Large intestine (tissue), 3 donors: ENCODE measurements at regions not wholly inside any gene's neighbourhood (a gene's known extent, or its start where the extent isn't known, plus 50 kb on each side); places are given as distances from the start of the nearest gene placed in this dataset.

ENCODE experiments used
- DNase-seq, 2 donors: peaks; one replicate each; pipeline versions ENCODE4 v3.0.0 to v3.0.0-alpha.2; 2013
- H3K27ac ChIP-seq: one replicate; pipeline ENCODE4 v1.5.1; 2013; ENCODE audit warnings: low read length
- H3K27me3 ChIP-seq: 2 replicates; pipeline ENCODE4 v1.6.1; 2013; ENCODE audit warnings: low read length; ENCODE audit not compliant: control insufficient read depth, insufficient read depth
- H3K36me3 ChIP-seq: 2 replicates; pipeline ENCODE4 v1.6.1; 2013; ENCODE audit warnings: low read length; ENCODE audit not compliant: control insufficient read depth, insufficient read depth
- H3K4me1 ChIP-seq: one replicate; pipeline ENCODE4 v1.6.1; 2013; ENCODE audit warnings: low read length; ENCODE audit not compliant: control insufficient read depth, insufficient read depth
- H3K4me3 ChIP-seq: one replicate; pipeline ENCODE4 v1.5.1; 2013; ENCODE audit warnings: low read length
- H3K9me3 ChIP-seq: one replicate; pipeline ENCODE4 v1.6.1; 2013; ENCODE audit warnings: mild to moderate bottlenecking, low read depth, low read length, moderate library complexity; ENCODE audit not compliant: control insufficient read depth
- WGBS: methylation state at CpG from one replicate; pipeline ENCODE4 v1.1.5; 2013; ENCODE audit warnings: low lambda C conversion rate; ENCODE audit not compliant: insufficient coverage; 5-methylcytosine and 5-hydroxymethylcytosine counted together

GRCh38 chr18:60880184-60880583 is 453.0 kb upstream of the CDH20 start:
- Histone ChIP-seq H3K4me3 (no peak overlapping the region), H3K36me3 (no peaks in the 10 kb centered on the region), H3K27ac (no peak overlapping the region), H3K4me1 (no peaks in the 10 kb centered on the region), H3K27me3 (no peaks in the 10 kb centered on the region), H3K9me3 (no peaks in the 10 kb centered on the region)
- no peak for DNase-seq
- WGBS = 77% methylated on average over 2 of the region's 2 CpGs

GRCh38 chr18:60883587-60883986 is 449.6 kb upstream of the CDH20 start:
- WGBS = 100% methylated on average over 2 of the region's 2 CpGs
- no peak overlapping the region for H3K27ac ChIP-seq
- H3K4me3 ChIP-seq = no peak overlapping the region
- no peaks in the 10 kb centered on the region for H3K27me3 ChIP-seq
- H3K9me3 ChIP-seq = no peaks in the 10 kb centered on the region
- no peak for DNase-seq
- H3K4me1 ChIP-seq = no peaks in the 10 kb centered on the region
- H3K36me3 ChIP-seq = no peaks in the 10 kb centered on the region

- no peak overlapping the region for H3K4me3 ChIP-seq
- no peaks in the 10 kb centered on the region for H3K36me3 ChIP-seq
- no peaks in the 10 kb centered on the region for H3K4me1 ChIP-seq
- H3K27ac ChIP-seq = no peak overlapping the region
- H3K9me3 ChIP-seq = no peaks in the 10 kb centered on the region
- WGBS = 81% methylated on average over 5 of the region's 6 CpGs
- no peaks in the 10 kb centered on the region for H3K27me3 ChIP-seq
- no peak for DNase-seq
Observed at GRCh38 chr18:60888071-60888624, 445.1 kb upstream of the CDH20 start.

- WGBS = no CpG with 5 or more reads among the region's 2 CpGs
Observed at GRCh38 chr18:60889442-60889841, 443.8 kb upstream of the CDH20 start.

GRCh38 chr18:60891936-60892335 is 441.3 kb upstream of the CDH20 start:
- Histone ChIP-seq H3K27ac (no peak overlapping the region), H3K4me1 (no peaks in the 10 kb centered on the region), H3K36me3 (no peaks in the 10 kb centered on the region), H3K4me3 (no peak overlapping the region), H3K9me3 (no peaks in the 10 kb centered on the region), H3K27me3 (no peaks in the 10 kb centered on the region)
- DNase-seq = no peak
- 100% methylated on average over 3 of the region's 5 CpGs for WGBS

More at GRCh38 chr18:60889442-60889841, 443.8 kb upstream of the CDH20 start:
- no peak for DNase-seq
- H3K36me3 ChIP-seq = no peaks in the 10 kb centered on the region
- no peaks in the 10 kb centered on the region for H3K9me3 ChIP-seq
- H3K4me3 ChIP-seq = no peak overlapping the region
- no peaks in the 10 kb centered on the region for H3K4me1 ChIP-seq
- H3K27me3 ChIP-seq = no peaks in the 10 kb centered on the region
- no peak overlapping the region for H3K27ac ChIP-seq

- Histone ChIP-seq H3K36me3 (no peaks in the 10 kb centered on the region), H3K27ac (no peak overlapping the region), H3K9me3 (no peaks in the 10 kb centered on the region), H3K4me3 (no peak overlapping the region), H3K4me1 (no peaks in the 10 kb centered on the region), H3K27me3 (no peaks in the 10 kb centered on the region)
- DNase-seq = no peak
Observed at GRCh38 chr18:60892441-60892840, 440.8 kb upstream of the CDH20 start.

- 100% methylated on average over 1 of the region's 3 CpGs for WGBS
- no peaks in the 10 kb centered on the region for H3K27me3 ChIP-seq
- no peak overlapping the region for H3K27ac ChIP-seq
- no peak overlapping the region for H3K4me3 ChIP-seq
- H3K4me1 ChIP-seq = no peaks in the 10 kb centered on the region
- no peaks in the 10 kb centered on the region for H3K36me3 ChIP-seq
- no peaks in the 10 kb centered on the region for H3K9me3 ChIP-seq
- DNase-seq = no peak
Observed at GRCh38 chr18:60892855-60893254, 440.4 kb upstream of the CDH20 start.

- no peak for DNase-seq
- Histone ChIP-seq H3K36me3 (no peaks in the 10 kb centered on the region), H3K27me3 (no peaks in the 10 kb centered on the region), H3K4me3 (no peak overlapping the region), H3K27ac (no peak overlapping the region), H3K9me3 (no peaks in the 10 kb centered on the region), H3K4me1 (no peaks in the 10 kb centered on the region)
- WGBS = 100% methylated on average over 1 of the region's 6 CpGs
Observed at GRCh38 chr18:60893355-60894097, 439.7 kb upstream of the CDH20 start.

GRCh38 chr18:60894254-60894945 is 438.8 kb upstream of the CDH20 start:
- 86% methylated on average over 5 of the region's 8 CpGs for WGBS
- H3K27ac ChIP-seq = no peak overlapping the region

GRCh38 chr18:60895181-60895580 is 438.0 kb upstream of the CDH20 start:
- H3K4me1 ChIP-seq = no peaks in the 10 kb centered on the region
- DNase-seq = no peak
- H3K9me3 ChIP-seq = no peaks in the 10 kb centered on the region
- H3K4me3 ChIP-seq = no peak overlapping the region
- H3K27me3 ChIP-seq = no peaks in the 10 kb centered on the region
- WGBS = no CpG with 5 or more reads among the region's 3 CpGs
- H3K36me3 ChIP-seq = no peaks in the 10 kb centered on the region
- no peak overlapping the region for H3K27ac ChIP-seq

More at GRCh38 chr18:60894254-60894945, 438.8 kb upstream of the CDH20 start:
- no peaks in the 10 kb centered on the region for H3K9me3 ChIP-seq
- no peaks in the 10 kb centered on the region for H3K4me1 ChIP-seq
- H3K36me3 ChIP-seq = no peaks in the 10 kb centered on the region
- no peaks in the 10 kb centered on the region for H3K27me3 ChIP-seq
- DNase-seq = no peak
- no peak overlapping the region for H3K4me3 ChIP-seq
